H9 (cell line): ENCODE measurements at regions not wholly inside any gene's neighbourhood (a gene's known extent, or its start where the extent isn't known, plus 50 kb on each side); places are given as distances from the start of the nearest gene placed in this dataset.

Experiments
- DNase-seq: peaks from one replicate; pipeline ENCODE4 v3.0.0-alpha.2; 2017
- H2AFZ ChIP-seq: one replicate; pipeline ENCODE4 v1.6.1; 2013; ENCODE audit warnings: mild to moderate bottlenecking, low read length, control low read depth, moderate library complexity
- H2AK5ac ChIP-seq: 2 replicates; pipeline ENCODE4 v1.6.1; 2013; ENCODE audit warnings: low read length, control low read depth, mixed read lengths; ENCODE audit not compliant: insufficient read length
- H2BK120ac ChIP-seq: one replicate; pipeline ENCODE4 v1.6.1; 2013; ENCODE audit warnings: low read depth, mild to moderate bottlenecking, low read length, control low read depth, inconsistent platforms; ENCODE audit not compliant: poor library complexity, severe bottlenecking
- H2BK12ac ChIP-seq: 2 replicates; pipeline ENCODE4 v1.6.1; 2013; ENCODE audit warnings: low read length, control low read depth, mixed read lengths, low read depth; ENCODE audit not compliant: insufficient read length
- H2BK15ac ChIP-seq: 2 replicates; pipeline ENCODE4 v1.6.1; 2013; ENCODE audit warnings: low read depth, low read length, control low read depth
- H2BK20ac ChIP-seq: one replicate; pipeline ENCODE4 v1.6.1; 2013; ENCODE audit warnings: low read depth, mild to moderate bottlenecking, low read length, control low read depth, inconsistent platforms; ENCODE audit not compliant: poor library complexity, severe bottlenecking
- H2BK5ac ChIP-seq: 2 replicates; pipeline ENCODE4 v1.6.1; 2013; ENCODE audit warnings: low read length, control low read depth, mixed read lengths; ENCODE audit not compliant: insufficient read length
- H3K14ac ChIP-seq: 2 replicates; pipeline ENCODE4 v1.6.1; 2013; ENCODE audit warnings: low read length, control low read depth; ENCODE audit not compliant: insufficient read depth
- H3K18ac ChIP-seq: 2 replicates; pipeline ENCODE4 v1.6.1; 2013; ENCODE audit warnings: low read depth, mild to moderate bottlenecking, mixed read lengths, low read length, control low read depth; ENCODE audit not compliant: insufficient read length
- H3K23ac ChIP-seq: 2 replicates; pipeline ENCODE4 v1.6.1; 2013; ENCODE audit warnings: low read length, control low read depth, mixed read lengths, low read depth; ENCODE audit not compliant: insufficient read length
- H3K23me2 ChIP-seq: 2 replicates; pipeline ENCODE4 v1.6.1; 2013; ENCODE audit warnings: low read depth, mild to moderate bottlenecking, mixed read lengths, low read length, control low read depth; ENCODE audit not compliant: insufficient read length, poor library complexity, severe bottlenecking
- H3K27ac ChIP-seq: 2 replicates; pipeline ENCODE4 v1.5.1; 2013; ENCODE audit warnings: low read length, control low read depth, mixed read lengths, low read depth; ENCODE audit not compliant: insufficient read length
- H3K27me3 ChIP-seq: 2 replicates; pipeline ENCODE4 v1.6.1; 2013; ENCODE audit warnings: low read length, control low read depth, inconsistent platforms; ENCODE audit not compliant: insufficient read depth
- H3K4ac ChIP-seq: 2 replicates; pipeline ENCODE4 v1.6.1; 2013; ENCODE audit warnings: low read depth, mild to moderate bottlenecking, control low read depth, inconsistent platforms, low read length, moderate library complexity
- H3K4me1 ChIP-seq: 2 replicates; pipeline ENCODE4 v1.6.1; 2013; ENCODE audit warnings: low read length, control low read depth, inconsistent platforms; ENCODE audit not compliant: insufficient read depth
- H3K4me2 ChIP-seq: 2 replicates; pipeline ENCODE4 v1.6.1; 2013; ENCODE audit warnings: low read length, control low read depth, mixed read lengths; ENCODE audit not compliant: insufficient read length, insufficient read depth
- H3K56ac ChIP-seq: 2 replicates; pipeline ENCODE4 v1.6.1; 2013; ENCODE audit warnings: low read depth, mild to moderate bottlenecking, mixed read lengths, low read length, control low read depth; ENCODE audit not compliant: insufficient read length
- H3K79me1 ChIP-seq: 2 replicates; pipeline ENCODE4 v1.6.1; 2013; ENCODE audit warnings: low read depth, mild to moderate bottlenecking, moderate library complexity, low read length, control low read depth, inconsistent platforms; ENCODE audit not compliant: insufficient read depth, poor library complexity, severe bottlenecking
- H3K79me2 ChIP-seq: 2 replicates; pipeline ENCODE4 v1.6.1; 2013; ENCODE audit warnings: low read length, control low read depth, inconsistent platforms; ENCODE audit not compliant: insufficient read depth
- H3K9ac ChIP-seq: 2 replicates; pipeline ENCODE4 v1.6.1; 2013; ENCODE audit warnings: low read length, control low read depth, mixed read lengths; ENCODE audit not compliant: insufficient read length; ENCODE audit errors: extremely low read depth
- H3K9me3 ChIP-seq: one replicate; pipeline ENCODE4 v1.6.1; 2013; ENCODE audit warnings: low read depth, low read length, inconsistent platforms; ENCODE audit not compliant: control insufficient read depth
- H3T11ph ChIP-seq: one replicate; pipeline ENCODE4 v1.6.1; 2013; ENCODE audit warnings: mild to moderate bottlenecking, low read length, control low read depth, inconsistent platforms
- H4K20me1 ChIP-seq: one replicate; pipeline ENCODE4 v1.6.1; 2013; ENCODE audit not compliant: control insufficient read depth, insufficient read length, insufficient read depth
- H4K5ac ChIP-seq: 2 replicates; pipeline ENCODE4 v1.6.1; 2013; ENCODE audit warnings: low read depth, mild to moderate bottlenecking, mixed read lengths, low read length, control low read depth; ENCODE audit not compliant: insufficient read length
- H4K8ac ChIP-seq: replicated peaks from 2 replicates; pipeline ENCODE4 v1.6.1; 2013; ENCODE audit warnings: low read length, control low read depth, mixed read lengths, low read depth; ENCODE audit not compliant: insufficient read length
- H4K91ac ChIP-seq: 2 replicates; pipeline ENCODE4 v1.6.1; 2013; ENCODE audit warnings: low read depth, mild to moderate bottlenecking, moderate library complexity, mixed read lengths, low read length, control low read depth; ENCODE audit not compliant: insufficient read length
- H3K27ac Mint-ChIP-seq, 3 experiments: 2 replicates in 2 of 3; 3 replicates in 1 of 3; pipeline ENCODE4 v1.8.0; 2020 to 2021; ENCODE audit warnings: mixed read lengths in 3 of 3, mild to moderate bottlenecking in 1 of 3, moderate library complexity in 1 of 3
- H3K27me3 Mint-ChIP-seq: 2 replicates; pipeline ENCODE4 v1.8.0; 2021; ENCODE audit warnings: low read depth, mild to moderate bottlenecking, moderate library complexity, mixed read lengths
- H3K36me3 Mint-ChIP-seq, 3 experiments: 2 replicates in 2 of 3; 3 replicates in 1 of 3; pipeline ENCODE4 v1.8.0; 2020 to 2021; ENCODE audit warnings: low read depth in 3 of 3, mixed read lengths in 3 of 3; ENCODE audit not compliant: insufficient read depth in 1 of 3
- H3K4me1 Mint-ChIP-seq, 2 experiments: 2 replicates each; pipeline ENCODE4 v1.8.0; 2020; ENCODE audit warnings: mixed read lengths in 2 of 2
- H3K4me3 Mint-ChIP-seq, 2 experiments: 2 replicates in 1 of 2; 3 replicates in 1 of 2; pipeline ENCODE4 v1.8.0; 2020 to 2021; ENCODE audit warnings: mild to moderate bottlenecking in 2 of 2, mixed read lengths in 2 of 2, moderate library complexity in 1 of 2
- H3K9me3 Mint-ChIP-seq, 2 experiments: 2 replicates in 1 of 2; 3 replicates in 1 of 2; pipeline ENCODE4 v1.8.0; 2020; ENCODE audit warnings: mild to moderate bottlenecking in 2 of 2, mixed read lengths in 2 of 2, moderate library complexity in 1 of 2
- CTCF ChIP-seq: fragments of 200-600 bp; sonication (generic); conservative IDR thresholded peaks from 3 replicates; pipeline ENCODE4 v1.8.0; 2021; ENCODE audit warnings: antibody characterized with exemption, mild to moderate bottlenecking
- WGBS: extraction: QIAGEN DNeasy Blood & Tissue Kit; methylation state at CpG from one replicate; pipeline ENCODE4 v1.1.7; 2013; ENCODE audit warnings: missing lambda C conversion rate, low lambda C conversion rate, mixed read lengths; ENCODE audit not compliant: insufficient read length; ENCODE audit errors: extremely low coverage; 5-methylcytosine and 5-hydroxymethylcytosine counted together

GRCh38 chr2:15074751-15075700, 442.5 kb downstream of the LRATD1 start:
- DNase-seq = no peak
- no peak overlapping the region for H3K14ac ChIP-seq
- H3K18ac ChIP-seq = no peak overlapping the region
- no peak for TF ChIP-seq CTCF
- no peak overlapping the region for H2BK120ac ChIP-seq
- no peak overlapping the region for H3T11ph ChIP-seq
- no peak overlapping the region for H3K27ac ChIP-seq
- no peak overlapping the region for H4K91ac ChIP-seq
- H2BK15ac ChIP-seq = no peak overlapping the region
- H3K4me1 ChIP-seq = no peaks in the 10 kb centered on the region
- H4K5ac ChIP-seq = no peak overlapping the region
- no peak overlapping the region for H2BK12ac ChIP-seq
- H4K8ac ChIP-seq = no peak overlapping the region
- no peaks in the 10 kb centered on the region for H3K27me3 ChIP-seq
- no peak overlapping the region for H2BK5ac ChIP-seq
- H3K56ac ChIP-seq = no peak overlapping the region
- no peak overlapping the region for H2AK5ac ChIP-seq
- H3K27ac Mint-ChIP-seq = no peak overlapping the region
- H3K4me3 Mint-ChIP-seq = no peak overlapping the region
- H3K36me3 Mint-ChIP-seq = no peaks in the 10 kb centered on the region; a peak in 1 of 7 replicates
- no peaks in the 10 kb centered on the region for H3K9me3 ChIP-seq
- H2BK20ac ChIP-seq = no peak overlapping the region
- H3K9ac ChIP-seq = no peak overlapping the region
- H3K4ac ChIP-seq = no peak overlapping the region
- H4K20me1 ChIP-seq = no peaks in the 10 kb centered on the region
- H3K23me2 ChIP-seq = no peaks in the 10 kb centered on the region
- peaks cover 9 to 10% of the 10 kb centered on the region in 2 experiments; a peak in 3 of 4 replicates for H3K4me1 Mint-ChIP-seq
- H3K4me2 ChIP-seq = no peak overlapping the region
- peaks cover 0 to 2% of the 10 kb centered on the region in 2 experiments; a peak in 1 of 5 replicates for H3K9me3 Mint-ChIP-seq
- H3K23ac ChIP-seq = no peak overlapping the region
- peaks cover 2% of the 10 kb centered on the region; the same call in 1 of the 2 replicates for H3K27me3 Mint-ChIP-seq
- no peak overlapping the region for H2AFZ ChIP-seq
- no CpG with 5 or more reads among the region's 2 CpGs for WGBS
- H3K79me1 ChIP-seq = no peaks in the 10 kb centered on the region
- no peaks in the 10 kb centered on the region for H3K79me2 ChIP-seq
